ENCODE measurements at regions not wholly inside any gene's neighbourhood (a gene's known extent, or its start where the extent isn't known, plus 50 kb on each side); places are given as distances from the start of the nearest gene placed in this dataset.

GRCh38 chr5:158273035-158273434 is 414.1 kb upstream of the CLINT1 start:
- no peak for ATAC-seq
- DNase-seq (ENCODE audit: missing footprints): no peak
- intact Hi-C loops (cut with DNase I): no loop called here

- intact Hi-C loops (cut with DNase I): no loop called here
- DNase-seq (ENCODE audit: missing footprints) (no peak), ATAC-seq (no peak)
Observed at GRCh38 chr5:158272409-158272808, 413.5 kb upstream of the CLINT1 start.

GRCh38 chr5:158270996-158271554 is 412.1 kb upstream of the CLINT1 start:
- DNase-seq (ENCODE audit: missing footprints): no peak
- intact Hi-C loops (cut with DNase I): no loop called here
- ATAC-seq: no peak

DNA sequence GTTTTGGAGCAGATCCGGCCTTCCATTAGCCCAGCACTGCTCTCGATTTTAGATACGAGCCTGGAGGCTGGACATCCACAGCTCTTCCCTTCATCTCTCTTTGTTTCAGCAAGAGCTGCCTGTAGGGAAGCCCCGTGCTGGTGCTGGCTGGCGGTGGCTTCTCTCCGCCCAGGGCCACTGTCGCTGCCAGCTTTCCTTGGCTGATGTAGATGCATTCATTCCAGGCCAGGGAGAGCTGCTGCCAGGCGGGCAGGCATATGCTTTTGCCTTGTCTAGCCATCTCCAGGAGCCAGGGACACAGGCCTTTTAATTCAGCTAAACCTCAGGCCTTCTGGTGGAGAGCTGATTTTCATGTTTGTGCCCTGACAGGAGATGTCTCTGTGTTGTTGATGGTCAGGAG is 409.3 kb upstream of the CLINT1 start:
- DNase-seq (ENCODE audit: missing footprints): no peak
- ATAC-seq: no peak
- intact Hi-C loops (cut with DNase I): no loop called here

DNA sequence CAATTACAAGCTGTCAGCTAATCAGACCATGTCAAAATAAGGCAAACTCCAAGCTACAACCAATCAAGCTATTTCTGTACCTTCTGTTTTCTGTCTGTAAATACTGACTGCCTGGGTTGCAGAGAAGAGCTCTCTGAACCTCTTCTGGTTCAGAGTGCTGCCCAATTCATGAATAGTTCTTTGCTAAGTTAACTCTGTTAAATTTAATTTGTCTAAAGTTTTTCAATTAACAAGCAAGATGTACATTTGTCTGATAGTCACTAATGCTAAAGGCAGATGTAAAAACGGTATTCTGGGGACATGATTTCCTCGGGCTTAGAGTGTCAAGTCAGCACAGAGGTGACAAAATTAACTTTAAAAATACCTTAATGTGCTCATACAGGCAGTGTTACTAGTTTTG is 408.3 kb upstream of the CLINT1 start:
- DNase-seq (ENCODE audit: missing footprints): no peak
- ATAC-seq: no peak
- intact Hi-C loops (cut with DNase I): no loop called here

GRCh38 chr5:158265931-158266700 is 407.2 kb upstream of the CLINT1 start:
- DNase-seq (ENCODE audit: missing footprints) (no peak), ATAC-seq (no peak)
- intact Hi-C loops (cut with DNase I): no loop called here

GRCh38 chr5:158265346-158265745 is 406.4 kb upstream of the CLINT1 start:
- ATAC-seq (no peak), DNase-seq (ENCODE audit: missing footprints) (no peak)
- intact Hi-C loops (cut with DNase I): no loop called here

DNA sequence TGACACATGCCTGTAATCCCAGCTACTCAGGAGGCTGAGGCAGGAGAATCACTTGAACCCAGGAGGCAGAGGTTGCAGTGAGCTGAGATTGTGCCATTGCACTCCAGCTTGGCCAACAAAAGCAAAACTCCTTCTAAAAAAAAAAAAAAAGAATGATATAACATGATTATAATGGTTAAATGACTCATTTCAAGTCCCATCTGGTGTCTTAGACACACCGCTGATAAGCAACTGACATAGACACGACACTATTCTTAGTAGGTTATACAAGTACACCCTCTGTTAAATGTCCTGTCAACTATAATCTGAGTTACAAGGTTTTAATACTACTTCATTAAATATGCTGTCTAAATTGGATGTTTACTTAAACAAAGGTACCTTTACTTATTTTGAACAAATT is 405.3 kb upstream of the CLINT1 start:
- intact Hi-C loops (cut with DNase I): no loop called here
- no peak for DNase-seq (ENCODE audit: missing footprints)
- no peak for ATAC-seq

- DNase-seq (ENCODE audit: missing footprints) (no peak), ATAC-seq (no peak)
- intact Hi-C loops (cut with DNase I): no loop called here
Observed at GRCh38 chr5:158261674-158262367, 402.9 kb upstream of the CLINT1 start.

GRCh38 chr5:158256096-158256495 is 397.2 kb upstream of the CLINT1 start:
- ATAC-seq (no peak), DNase-seq (ENCODE audit: missing footprints) (no peak)
- intact Hi-C loops (cut with DNase I): no loop called here

DNA sequence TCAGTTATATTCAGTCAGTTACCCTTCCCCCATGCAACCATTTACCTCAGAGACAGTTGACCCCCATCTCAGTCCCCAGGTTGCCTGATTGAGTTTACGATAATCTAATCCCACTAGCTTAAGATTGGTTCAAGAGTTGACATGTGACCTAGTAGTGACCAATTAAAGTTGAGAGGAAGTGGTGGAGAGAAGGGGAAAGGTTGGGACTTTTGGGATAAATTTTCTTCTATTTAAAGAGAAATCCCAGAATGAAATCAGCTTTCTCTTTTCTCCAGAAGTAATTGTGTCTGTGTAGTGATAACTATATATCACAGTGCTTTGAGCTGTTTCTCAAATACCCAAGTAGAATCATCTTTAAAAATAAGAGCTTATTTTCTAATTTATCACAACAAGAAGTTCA is 396.7 kb upstream of the CLINT1 start:
- ATAC-seq: no peak
- intact Hi-C loops (cut with DNase I): no loop called here
- DNase-seq (ENCODE audit: missing footprints): no peak

- DNase-seq (ENCODE audit: missing footprints) (no peak), ATAC-seq (no peak)
- intact Hi-C loops (cut with DNase I): no loop called here
Observed at GRCh38 chr5:158246661-158247060, 387.7 kb upstream of the CLINT1 start.

DNA sequence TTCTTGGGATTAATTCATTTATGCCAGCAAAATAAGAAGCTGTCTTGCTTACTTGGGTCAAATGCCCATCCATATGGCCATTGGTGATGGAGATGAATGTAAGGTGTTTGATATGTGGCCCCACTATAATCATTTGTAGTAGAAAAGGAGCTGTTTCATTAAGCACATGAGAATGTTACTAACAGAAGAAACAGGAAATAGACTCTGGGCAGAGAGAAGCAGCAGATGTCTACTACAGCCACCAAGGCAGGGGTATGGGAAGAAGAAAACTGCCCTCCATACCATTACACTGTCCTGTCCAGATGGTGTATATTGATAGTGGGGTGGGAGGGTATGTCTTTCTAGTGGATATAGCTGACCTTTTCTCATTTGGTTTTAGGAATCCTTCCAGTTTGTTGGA is 386.6 kb upstream of the CLINT1 start:
- ATAC-seq (no peak), DNase-seq (ENCODE audit: missing footprints) (no peak)
- intact Hi-C loops (cut with DNase I): no loop called here

DNA sequence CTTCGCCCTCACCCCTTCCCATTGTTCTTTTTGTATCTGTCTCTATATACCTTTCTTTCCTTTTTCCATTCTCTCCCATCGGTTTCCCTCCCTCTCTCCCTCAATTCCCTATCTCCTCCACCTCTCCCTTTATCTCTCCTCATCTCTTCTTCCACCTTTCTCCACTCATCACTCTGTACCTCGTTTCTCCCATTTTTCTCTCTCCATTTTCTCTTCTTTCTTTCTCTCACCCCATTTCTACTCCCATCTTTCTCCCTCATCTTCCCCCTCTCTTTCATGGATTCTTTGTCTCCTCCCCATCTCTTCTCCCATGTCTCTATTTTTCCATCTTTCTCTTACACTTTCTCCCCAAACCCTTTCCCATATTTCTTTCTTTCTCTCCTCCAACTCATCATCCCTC is 385.9 kb upstream of the CLINT1 start:
- no peak for ATAC-seq
- no peak for DNase-seq (ENCODE audit: missing footprints)
- intact Hi-C loops (cut with DNase I): no loop called here

DNA sequence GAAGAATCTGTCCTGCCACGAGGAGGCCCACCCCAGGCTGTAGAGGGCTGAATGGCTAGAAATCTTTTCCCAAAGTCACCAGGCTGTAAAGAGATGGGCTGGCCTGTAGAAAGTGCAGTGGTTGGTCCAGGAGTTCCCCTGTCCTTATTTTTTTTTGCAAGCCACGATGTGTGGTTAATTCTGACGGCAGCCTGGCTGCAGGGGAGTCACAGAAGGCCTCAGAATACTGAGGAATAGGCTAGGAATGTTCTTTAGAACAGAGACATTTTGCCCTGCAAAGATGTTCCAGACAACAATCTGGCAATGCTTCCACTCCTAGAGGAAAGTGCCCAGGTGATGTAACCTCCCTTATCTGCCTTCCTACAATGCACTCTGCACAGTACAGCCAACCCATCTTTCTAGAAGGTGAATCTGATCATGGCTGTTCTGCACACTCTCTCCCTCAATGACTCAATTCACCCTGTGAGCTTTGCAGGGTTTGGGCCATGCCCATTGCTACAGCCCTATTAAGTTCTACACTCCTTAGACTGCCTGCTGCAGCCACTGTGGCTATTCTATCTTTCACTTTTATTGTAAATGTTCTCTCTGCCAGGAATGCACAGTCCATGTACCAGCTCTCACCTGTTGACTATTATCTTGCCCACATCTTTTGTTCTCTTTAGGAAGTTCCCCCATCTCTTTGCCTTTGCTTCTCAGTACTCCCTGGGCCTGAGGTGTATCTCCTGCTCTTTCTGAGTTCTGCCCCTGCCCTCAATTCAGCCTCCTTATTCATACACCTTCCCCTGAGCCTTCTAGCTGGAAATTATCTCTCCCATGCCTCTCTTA is 377.8 kb upstream of the CLINT1 start:
- intact Hi-C loops (cut with DNase I): no loop called here
- DNase-seq (ENCODE audit: missing footprints) (no peak), ATAC-seq (no peak)

- intact Hi-C loops (cut with DNase I): no loop called here
- DNase-seq (ENCODE audit: missing footprints) (no peak), ATAC-seq (no peak)
Observed at GRCh38 chr5:158235159-158235547, 376.2 kb upstream of the CLINT1 start.

- intact Hi-C loops (cut with DNase I): no loop called here
- ATAC-seq (no peak), DNase-seq (ENCODE audit: missing footprints) (no peak)
Observed at GRCh38 chr5:158234323-158235158, 375.6 kb upstream of the CLINT1 start.

DNA sequence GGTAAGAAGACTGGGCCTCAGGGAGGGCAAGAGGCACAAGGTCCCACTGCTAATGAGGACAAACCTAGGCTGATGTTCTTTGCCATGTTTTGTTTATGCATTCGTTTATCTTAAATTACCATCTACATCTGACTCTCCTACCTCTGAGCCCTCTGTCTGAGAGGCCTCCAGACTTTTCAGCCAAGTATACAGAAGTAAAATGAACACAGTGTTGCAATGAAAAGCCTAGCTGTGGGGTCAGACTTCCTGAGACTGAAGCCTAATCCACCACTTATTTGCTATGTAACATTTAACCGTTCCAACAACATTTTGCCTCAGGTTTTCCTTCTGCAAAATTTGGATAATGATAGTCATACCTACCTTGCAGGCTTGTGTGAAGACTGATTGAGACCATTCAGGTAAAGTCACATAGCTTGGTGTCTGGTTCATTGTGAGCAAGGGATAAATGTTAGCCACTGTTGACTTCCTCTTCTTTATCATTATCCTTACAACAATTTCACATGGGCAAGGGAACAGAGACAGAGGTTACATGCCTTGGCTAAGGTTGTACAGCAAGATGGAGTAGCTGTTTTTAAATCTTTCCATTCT is 374.9 kb upstream of the CLINT1 start:
- DNase-seq (ENCODE audit: missing footprints) (no peak), ATAC-seq (no peak)
- intact Hi-C loops (cut with DNase I): no loop called here

Measured in Right ventricle myocardium inferior (tissue), 1 donor.